WTC11 (cell line): ENCODE measurements at regions not wholly inside any gene's neighbourhood (a gene's known extent, or its start where the extent isn't known, plus 50 kb on each side); places are given as distances from the start of the nearest gene placed in this dataset.

Source experiments
- ATAC-seq: fragments of 200-7000 bp; cut with Tn5 transposase; 2 replicates; pipeline ENCODE4 v1.10.0; 2021; ENCODE audit warnings: mild to moderate bottlenecking, moderate library complexity
- CTCF ChIA-PET: fragments of 300-600 bp; sonication (Branson Sonifier 250); formaldehyde crosslinking; loops from one replicate; lab custom pipeline; 2021; ENCODE audit warnings: antibody characterized with exemption; lab: Charles Lee
- POLR2A ChIA-PET: fragments of 350-600 bp; sonication (Branson Sonifier 250); formaldehyde crosslinking; loops from one replicate; lab custom pipeline; 2021; ENCODE audit warnings: antibody characterized with exemption; lab: Charles Lee
- DNase-seq: peaks from one replicate; pipeline ENCODE4 v3.0.0; 2021; ENCODE audit warnings: low spot score
- H3K27ac Mint-ChIP-seq: 2 replicates; pipeline ENCODE4 v1.8.0; 2021; ENCODE audit warnings: mixed read lengths
- H3K27me3 Mint-ChIP-seq: 2 replicates; pipeline ENCODE4 v1.8.0; 2021; ENCODE audit warnings: low read depth, mild to moderate bottlenecking, moderate library complexity, mixed read lengths
- H3K36me3 Mint-ChIP-seq: 2 replicates; pipeline ENCODE4 v1.8.0; 2021; ENCODE audit warnings: mixed read lengths
- H3K4me1 Mint-ChIP-seq: 2 replicates; pipeline ENCODE4 v1.8.0; 2022; ENCODE audit warnings: mixed read lengths
- H3K4me3 Mint-ChIP-seq: 2 replicates; pipeline ENCODE4 v1.8.0; 2021; ENCODE audit warnings: mild to moderate bottlenecking, moderate library complexity, mixed read lengths
- H3K9me3 Mint-ChIP-seq: 2 replicates; pipeline ENCODE4 v1.8.0; 2021; ENCODE audit warnings: mixed read lengths
- CREM ChIP-seq: sonication (generic); formaldehyde crosslinking; IDR thresholded peaks from 2 replicates; pipeline ENCODE4 v1.8.1; 2022; ENCODE audit warnings: mild to moderate bottlenecking, missing genetic modification reagents, moderate library complexity
- GABPB1 ChIP-seq: sonication (generic); formaldehyde crosslinking; IDR thresholded peaks from 2 replicates; pipeline ENCODE4 v1.8.1; 2023; ENCODE audit warnings: mild to moderate bottlenecking, missing genetic modification reagents
- GTF2I ChIP-seq: fragments of 250-450 bp; sonication (Bioruptor Pico); conservative IDR thresholded peaks from 2 replicates; pipeline ENCODE4 v1.4.0; 2021; ENCODE audit warnings: mild to moderate bottlenecking
- JUN ChIP-seq: sonication (generic); formaldehyde crosslinking; IDR thresholded peaks from 2 replicates; pipeline ENCODE4 v1.8.0; 2023; ENCODE audit warnings: mild to moderate bottlenecking, missing genetic modification reagents
- MYBL2 ChIP-seq: sonication (generic); formaldehyde crosslinking; IDR thresholded peaks from 2 replicates; pipeline ENCODE4 v1.8.1; 2023; ENCODE audit warnings: mild to moderate bottlenecking, moderate library complexity, missing genetic modification reagents
- SMAD4 ChIP-seq: sonication (generic); formaldehyde crosslinking; IDR thresholded peaks from 2 replicates; pipeline ENCODE4 v1.8.0; 2022; ENCODE audit warnings: mild to moderate bottlenecking, missing genetic modification reagents
- USF1 ChIP-seq: sonication (generic); formaldehyde crosslinking; IDR thresholded peaks from 2 replicates; pipeline ENCODE4 v1.8.0; 2022; ENCODE audit warnings: mild to moderate bottlenecking, missing genetic modification reagents
- ZBTB43 ChIP-seq: sonication (generic); formaldehyde crosslinking; IDR thresholded peaks from 2 replicates; pipeline ENCODE4 v1.8.1; 2023; ENCODE audit warnings: mild to moderate bottlenecking, missing genetic modification reagents
- ZNF138 ChIP-seq: sonication (generic); formaldehyde crosslinking; conservative IDR thresholded peaks from 2 replicates; pipeline ENCODE4 v1.8.1; 2022; ENCODE audit warnings: mild to moderate bottlenecking, moderate library complexity, missing genetic modification reagents
- ZNF416 ChIP-seq: fragments of 250-450 bp; sonication (Bioruptor Pico); IDR thresholded peaks from 2 replicates; pipeline ENCODE4 v1.9.0; 2021; ENCODE audit warnings: mild to moderate bottlenecking, inconsistent platforms
- ZNF423 ChIP-seq: fragments of 250-450 bp; sonication (Bioruptor Pico); IDR thresholded peaks from 2 replicates; pipeline ENCODE4 v2.1.2; 2022; ENCODE audit warnings: mild to moderate bottlenecking, moderate library complexity
- TF ChIP-seq, protein P1 (sequence below): sonication (generic); formaldehyde crosslinking; IDR thresholded peaks from 2 replicates; pipeline ENCODE4 v1.8.0; 2023; ENCODE audit warnings: missing genetic modification reagents, mild to moderate bottlenecking, borderline replicate concordance
- TF ChIP-seq, protein P2 (sequence below): sonication (generic); formaldehyde crosslinking; conservative IDR thresholded peaks from 2 replicates; pipeline ENCODE4 v1.8.1; 2022; ENCODE audit warnings: mild to moderate bottlenecking, missing genetic modification reagents
- TF ChIP-seq, protein P3 (sequence below): sonication (generic); formaldehyde crosslinking; IDR thresholded peaks from 2 replicates; pipeline ENCODE4 v1.8.0; 2023; ENCODE audit warnings: mild to moderate bottlenecking, missing genetic modification reagents
- TF ChIP-seq, protein P4 (sequence below): fragments of 250-450 bp; sonication (Bioruptor Pico); IDR thresholded peaks from 2 replicates; pipeline ENCODE4 v1.9.0; 2021; ENCODE audit warnings: mild to moderate bottlenecking
- TF ChIP-seq, protein P5 (sequence below): sonication (generic); formaldehyde crosslinking; IDR thresholded peaks from 2 replicates; pipeline ENCODE4 v1.8.1; 2023; ENCODE audit warnings: mild to moderate bottlenecking, missing genetic modification reagents, moderate library complexity
- TF ChIP-seq, protein P6 (sequence below): sonication (generic); formaldehyde crosslinking; IDR thresholded peaks from 2 replicates; pipeline ENCODE4 v1.8.0; 2022; ENCODE audit warnings: missing genetic modification reagents

GRCh38 chr7:145478541-145478940 is 638.1 kb upstream of the CNTNAP2 start:
- H3K4me1 Mint-ChIP-seq = peaks cover 6% of the 10 kb centered on the region
- CTCF ChIA-PET = no interaction called here
- H3K36me3 Mint-ChIP-seq = no peaks in the 10 kb centered on the region
- DNase-seq = no peak
- H3K27ac Mint-ChIP-seq = no peak overlapping the region
- no peak overlapping the region for H3K4me3 Mint-ChIP-seq
- no peaks in the 10 kb centered on the region for H3K27me3 Mint-ChIP-seq
- POLR2A ChIA-PET = no interaction called here
- no peak for ATAC-seq
- peaks cover 10% of the 10 kb centered on the region for H3K9me3 Mint-ChIP-seq
- TF ChIP-seq, protein P1, sequence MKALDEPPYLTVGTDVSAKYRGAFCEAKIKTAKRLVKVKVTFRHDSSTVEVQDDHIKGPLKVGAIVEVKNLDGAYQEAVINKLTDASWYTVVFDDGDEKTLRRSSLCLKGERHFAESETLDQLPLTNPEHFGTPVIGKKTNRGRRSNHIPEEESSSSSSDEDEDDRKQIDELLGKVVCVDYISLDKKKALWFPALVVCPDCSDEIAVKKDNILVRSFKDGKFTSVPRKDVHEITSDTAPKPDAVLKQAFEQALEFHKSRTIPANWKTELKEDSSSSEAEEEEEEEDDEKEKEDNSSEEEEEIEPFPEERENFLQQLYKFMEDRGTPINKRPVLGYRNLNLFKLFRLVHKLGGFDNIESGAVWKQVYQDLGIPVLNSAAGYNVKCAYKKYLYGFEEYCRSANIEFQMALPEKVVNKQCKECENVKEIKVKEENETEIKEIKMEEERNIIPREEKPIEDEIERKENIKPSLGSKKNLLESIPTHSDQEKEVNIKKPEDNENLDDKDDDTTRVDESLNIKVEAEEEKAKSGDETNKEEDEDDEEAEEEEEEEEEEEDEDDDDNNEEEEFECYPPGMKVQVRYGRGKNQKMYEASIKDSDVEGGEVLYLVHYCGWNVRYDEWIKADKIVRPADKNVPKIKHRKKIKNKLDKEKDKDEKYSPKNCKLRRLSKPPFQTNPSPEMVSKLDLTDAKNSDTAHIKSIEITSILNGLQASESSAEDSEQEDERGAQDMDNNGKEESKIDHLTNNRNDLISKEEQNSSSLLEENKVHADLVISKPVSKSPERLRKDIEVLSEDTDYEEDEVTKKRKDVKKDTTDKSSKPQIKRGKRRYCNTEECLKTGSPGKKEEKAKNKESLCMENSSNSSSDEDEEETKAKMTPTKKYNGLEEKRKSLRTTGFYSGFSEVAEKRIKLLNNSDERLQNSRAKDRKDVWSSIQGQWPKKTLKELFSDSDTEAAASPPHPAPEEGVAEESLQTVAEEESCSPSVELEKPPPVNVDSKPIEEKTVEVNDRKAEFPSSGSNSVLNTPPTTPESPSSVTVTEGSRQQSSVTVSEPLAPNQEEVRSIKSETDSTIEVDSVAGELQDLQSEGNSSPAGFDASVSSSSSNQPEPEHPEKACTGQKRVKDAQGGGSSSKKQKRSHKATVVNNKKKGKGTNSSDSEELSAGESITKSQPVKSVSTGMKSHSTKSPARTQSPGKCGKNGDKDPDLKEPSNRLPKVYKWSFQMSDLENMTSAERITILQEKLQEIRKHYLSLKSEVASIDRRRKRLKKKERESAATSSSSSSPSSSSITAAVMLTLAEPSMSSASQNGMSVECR (CRISPR knock-in tag) = no peak
- TF ChIP-seq ZBTB43 (CRISPR knock-in tag) (no peak), USF1 (CRISPR knock-in tag) (no peak), MYBL2 (no peak), ZNF416 (no peak)

- Mint-ChIP-seq H3K27ac (peak overlapping the region; percentile 18), H3K4me3 (no peak overlapping the region), H3K36me3 (no peaks in the 10 kb centered on the region), H3K9me3 (0 out of 2 replicates have a peak, but pooled peaks cover 4% of the 10 kb centered on the region), H3K27me3 (no peaks in the 10 kb centered on the region), H3K4me1 (peaks cover 6% of the 10 kb centered on the region)
- ATAC-seq (no peak), DNase-seq (no peak)
- ChIA-PET POLR2A (no interaction called here), CTCF (no interaction called here)
- no peak for TF ChIP-seq ZNF138 (CRISPR knock-in tag)
- TF ChIP-seq, protein P2, sequence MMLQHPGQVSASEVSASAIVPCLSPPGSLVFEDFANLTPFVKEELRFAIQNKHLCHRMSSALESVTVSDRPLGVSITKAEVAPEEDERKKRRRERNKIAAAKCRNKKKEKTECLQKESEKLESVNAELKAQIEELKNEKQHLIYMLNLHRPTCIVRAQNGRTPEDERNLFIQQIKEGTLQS (CRISPR knock-in tag) = no peak
- TF ChIP-seq, protein P3, sequence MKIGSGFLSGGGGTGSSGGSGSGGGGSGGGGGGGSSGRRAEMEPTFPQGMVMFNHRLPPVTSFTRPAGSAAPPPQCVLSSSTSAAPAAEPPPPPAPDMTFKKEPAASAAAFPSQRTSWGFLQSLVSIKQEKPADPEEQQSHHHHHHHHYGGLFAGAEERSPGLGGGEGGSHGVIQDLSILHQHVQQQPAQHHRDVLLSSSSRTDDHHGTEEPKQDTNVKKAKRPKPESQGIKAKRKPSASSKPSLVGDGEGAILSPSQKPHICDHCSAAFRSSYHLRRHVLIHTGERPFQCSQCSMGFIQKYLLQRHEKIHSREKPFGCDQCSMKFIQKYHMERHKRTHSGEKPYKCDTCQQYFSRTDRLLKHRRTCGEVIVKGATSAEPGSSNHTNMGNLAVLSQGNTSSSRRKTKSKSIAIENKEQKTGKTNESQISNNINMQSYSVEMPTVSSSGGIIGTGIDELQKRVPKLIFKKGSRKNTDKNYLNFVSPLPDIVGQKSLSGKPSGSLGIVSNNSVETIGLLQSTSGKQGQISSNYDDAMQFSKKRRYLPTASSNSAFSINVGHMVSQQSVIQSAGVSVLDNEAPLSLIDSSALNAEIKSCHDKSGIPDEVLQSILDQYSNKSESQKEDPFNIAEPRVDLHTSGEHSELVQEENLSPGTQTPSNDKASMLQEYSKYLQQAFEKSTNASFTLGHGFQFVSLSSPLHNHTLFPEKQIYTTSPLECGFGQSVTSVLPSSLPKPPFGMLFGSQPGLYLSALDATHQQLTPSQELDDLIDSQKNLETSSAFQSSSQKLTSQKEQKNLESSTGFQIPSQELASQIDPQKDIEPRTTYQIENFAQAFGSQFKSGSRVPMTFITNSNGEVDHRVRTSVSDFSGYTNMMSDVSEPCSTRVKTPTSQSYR (CRISPR knock-in tag) = no peak
- no peak for TF ChIP-seq GABPB1 (CRISPR knock-in tag)
- no peak for TF ChIP-seq SMAD4 (CRISPR knock-in tag)
These were observed 638.3 kb upstream of the TPK1 start for GRCh38 chr7:145474009-145474686.

DNA sequence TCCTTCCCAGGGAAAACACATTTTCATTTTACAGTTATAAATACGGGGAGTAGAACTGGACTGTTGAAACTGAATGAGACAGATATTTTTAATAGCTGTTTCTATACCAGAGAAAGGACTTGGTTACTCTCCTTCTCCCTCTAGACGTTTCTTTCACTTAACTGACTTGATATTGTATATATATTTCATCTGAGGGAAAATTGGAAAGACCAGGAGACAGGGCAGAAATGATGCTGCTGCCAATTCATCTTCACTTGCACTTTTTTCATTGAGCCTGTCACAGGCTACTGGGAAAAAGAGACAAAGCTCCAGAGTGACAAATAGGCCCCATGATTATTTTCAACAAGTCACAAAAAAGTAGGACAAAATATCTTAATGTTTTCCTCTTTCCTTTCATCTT is 636.0 kb upstream of the TPK1 start:
- H3K36me3 Mint-ChIP-seq = peaks cover 6% of the 10 kb centered on the region
- DNase-seq (no peak), ATAC-seq (no peak)
- peaks cover 6% of the 10 kb centered on the region for H3K4me1 Mint-ChIP-seq
- peaks cover 12% of the 10 kb centered on the region for H3K9me3 Mint-ChIP-seq
- no peaks in the 10 kb centered on the region for H3K27me3 Mint-ChIP-seq
- no peak overlapping the region for H3K4me3 Mint-ChIP-seq
- POLR2A ChIA-PET = no interaction called here
- CTCF ChIA-PET = no interaction called here
- no peak overlapping the region for H3K27ac Mint-ChIP-seq
- no peak for TF ChIP-seq JUN (CRISPR knock-in tag)
- TF ChIP-seq GABPB1 (CRISPR knock-in tag) = no peak
- no peak for TF ChIP-seq CREM (CRISPR knock-in tag)
- TF ChIP-seq, protein P4, sequence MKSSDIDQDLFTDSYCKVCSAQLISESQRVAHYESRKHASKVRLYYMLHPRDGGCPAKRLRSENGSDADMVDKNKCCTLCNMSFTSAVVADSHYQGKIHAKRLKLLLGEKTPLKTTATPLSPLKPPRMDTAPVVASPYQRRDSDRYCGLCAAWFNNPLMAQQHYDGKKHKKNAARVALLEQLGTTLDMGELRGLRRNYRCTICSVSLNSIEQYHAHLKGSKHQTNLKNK = no peak
- TF ChIP-seq, protein P5, sequence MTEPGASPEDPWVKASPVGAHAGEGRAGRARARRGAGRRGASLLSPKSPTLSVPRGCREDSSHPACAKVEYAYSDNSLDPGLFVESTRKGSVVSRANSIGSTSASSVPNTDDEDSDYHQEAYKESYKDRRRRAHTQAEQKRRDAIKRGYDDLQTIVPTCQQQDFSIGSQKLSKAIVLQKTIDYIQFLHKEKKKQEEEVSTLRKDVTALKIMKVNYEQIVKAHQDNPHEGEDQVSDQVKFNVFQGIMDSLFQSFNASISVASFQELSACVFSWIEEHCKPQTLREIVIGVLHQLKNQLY (CRISPR knock-in tag) = no peak
- TF ChIP-seq, protein P6, sequence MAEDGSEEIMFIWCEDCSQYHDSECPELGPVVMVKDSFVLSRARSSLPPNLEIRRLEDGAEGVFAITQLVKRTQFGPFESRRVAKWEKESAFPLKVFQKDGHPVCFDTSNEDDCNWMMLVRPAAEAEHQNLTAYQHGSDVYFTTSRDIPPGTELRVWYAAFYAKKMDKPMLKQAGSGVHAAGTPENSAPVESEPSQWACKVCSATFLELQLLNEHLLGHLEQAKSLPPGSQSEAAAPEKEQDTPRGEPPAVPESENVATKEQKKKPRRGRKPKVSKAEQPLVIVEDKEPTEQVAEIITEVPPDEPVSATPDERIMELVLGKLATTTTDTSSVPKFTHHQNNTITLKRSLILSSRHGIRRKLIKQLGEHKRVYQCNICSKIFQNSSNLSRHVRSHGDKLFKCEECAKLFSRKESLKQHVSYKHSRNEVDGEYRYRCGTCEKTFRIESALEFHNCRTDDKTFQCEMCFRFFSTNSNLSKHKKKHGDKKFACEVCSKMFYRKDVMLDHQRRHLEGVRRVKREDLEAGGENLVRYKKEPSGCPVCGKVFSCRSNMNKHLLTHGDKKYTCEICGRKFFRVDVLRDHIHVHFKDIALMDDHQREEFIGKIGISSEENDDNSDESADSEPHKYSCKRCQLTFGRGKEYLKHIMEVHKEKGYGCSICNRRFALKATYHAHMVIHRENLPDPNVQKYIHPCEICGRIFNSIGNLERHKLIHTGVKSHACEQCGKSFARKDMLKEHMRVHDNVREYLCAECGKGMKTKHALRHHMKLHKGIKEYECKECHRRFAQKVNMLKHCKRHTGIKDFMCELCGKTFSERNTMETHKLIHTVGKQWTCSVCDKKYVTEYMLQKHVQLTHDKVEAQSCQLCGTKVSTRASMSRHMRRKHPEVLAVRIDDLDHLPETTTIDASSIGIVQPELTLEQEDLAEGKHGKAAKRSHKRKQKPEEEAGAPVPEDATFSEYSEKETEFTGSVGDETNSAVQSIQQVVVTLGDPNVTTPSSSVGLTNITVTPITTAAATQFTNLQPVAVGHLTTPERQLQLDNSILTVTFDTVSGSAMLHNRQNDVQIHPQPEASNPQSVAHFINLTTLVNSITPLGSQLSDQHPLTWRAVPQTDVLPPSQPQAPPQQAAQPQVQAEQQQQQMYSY = no peak
- TF ChIP-seq GTF2I (CRISPR knock-in tag) = no peak
- no peak for TF ChIP-seq ZNF423 (CRISPR knock-in tag)
